ENCODE measurements at regions not wholly inside any gene's neighbourhood (a gene's known extent, or its start where the extent isn't known, plus 50 kb on each side); places are given as distances from the start of the nearest gene placed in this dataset.

GRCh38 chr2:194700116-194700515 is 956.9 kb upstream of the SLC39A10 start:
- no peak for TF ChIP-seq CTCF (IDR thresholded peaks at IDR 0.05)
- no peak for TF ChIP-seq AFF4 (CRISPR knock-in tag; IDR thresholded peaks at IDR 0.05; ENCODE audit: borderline replicate concordance)

Measured in WTC11 (cell line).